ENCODE measurements at regions not wholly inside any gene's neighbourhood (a gene's known extent, or its start where the extent isn't known, plus 50 kb on each side); places are given as distances from the start of the nearest gene placed in this dataset.

DNA sequence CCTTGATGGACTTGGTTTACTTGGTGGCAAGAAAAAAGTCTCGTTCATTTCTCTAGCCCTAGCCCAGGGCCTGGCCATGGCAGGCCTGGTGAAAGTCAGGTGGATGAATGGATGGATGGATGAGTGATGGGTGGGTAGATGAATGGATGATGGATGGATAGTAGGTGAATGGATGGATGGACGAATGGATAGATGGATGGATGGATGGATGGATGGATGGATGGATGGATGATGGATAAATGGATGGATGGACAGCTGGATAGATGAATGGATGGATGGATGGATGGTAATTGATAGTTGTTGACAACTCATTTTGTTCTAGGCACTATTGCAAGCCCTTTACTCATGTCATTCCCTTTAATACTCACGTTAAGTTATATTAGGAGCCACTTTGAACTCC is 86.1 kb upstream of the ANO1 start:
- H3K36me3 ChIP-seq (ENCODE audit: insufficient read depth, low read length): no peaks in the 10 kb centered on the region
- Mint-ChIP-seq H3K27me3 (peaks cover 82% of the 10 kb centered on the region), H3K9me3 (peaks cover 2% of the 10 kb centered on the region), H3K4me1 (ENCODE audit: low read depth) (no peaks in the 10 kb centered on the region), H3K36me3 (ENCODE audit: low read depth) (no peaks in the 10 kb centered on the region), H3K4me3 (no peak overlapping the region), H3K27ac (no peak overlapping the region)
- no peaks in the 10 kb centered on the region for H3K4me1 ChIP-seq (ENCODE audit: insufficient read depth, low read length)
- TF ChIP-seq CTCF (IDR thresholded peaks at IDR 0.05): no peak
- ChIA-PET POLR2A (no interaction called here), CTCF (no interaction called here)
- H3K27me3 ChIP-seq (ENCODE audit: control insufficient read depth in 1 of 2, insufficient read depth in 2 of 2, low read length in 2 of 2): peaks cover 16 to 27% of the 10 kb centered on the region in 2 experiments
- no peak overlapping the region for H3K4me3 ChIP-seq (ENCODE audit: low read length)
- intact Hi-C loops (cut with DNase I, micrococcal nuclease): no loop called here
- DNase-seq (no peak), ATAC-seq (ENCODE audit: poor library complexity) (no peak)
- no peak overlapping the region for H3K27ac ChIP-seq (ENCODE audit: low read depth in 1 of 2, low read length in 2 of 2)
- H3K9me3 ChIP-seq (ENCODE audit: control insufficient read depth in 1 of 2, insufficient read depth in 1 of 2, low read length in 2 of 2): peaks cover 10 to 25% of the 10 kb centered on the region in 2 experiments

DNA sequence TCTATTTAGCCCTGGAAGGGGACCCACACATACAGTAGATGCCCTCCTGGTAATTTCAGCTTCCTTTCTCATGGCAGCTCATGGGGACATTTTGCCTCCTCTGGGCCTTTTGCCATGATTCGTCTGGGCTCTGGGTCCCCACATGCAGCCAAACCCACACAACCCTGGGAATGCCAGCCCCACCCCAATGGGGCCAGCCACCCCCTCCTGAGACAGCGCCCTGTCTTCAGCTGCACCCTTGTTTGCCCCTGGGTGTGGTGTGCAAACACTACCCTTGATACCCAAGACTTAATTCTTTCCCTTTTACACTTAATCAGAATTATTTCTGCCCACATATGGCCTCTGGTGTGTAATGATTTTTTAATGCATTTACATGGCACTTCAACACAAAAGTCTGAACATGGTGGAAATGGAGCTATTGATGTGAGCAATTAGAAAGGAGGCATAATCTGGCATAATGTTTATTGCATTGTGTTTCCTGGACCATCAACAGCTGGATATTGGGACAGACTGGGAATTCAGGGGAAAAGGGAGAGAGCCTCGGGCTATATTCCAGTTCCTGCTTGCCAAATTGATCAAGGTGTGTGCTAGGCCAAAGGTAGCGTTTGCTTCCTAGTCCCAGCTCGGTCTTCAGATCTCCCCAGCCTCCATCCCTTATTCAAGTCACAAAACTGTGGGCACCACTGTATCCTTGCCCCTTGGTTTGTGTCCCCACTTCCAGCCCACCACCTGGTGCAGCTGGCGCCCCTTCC is 85.0 kb upstream of the ANO1 start:
- H3K36me3 Mint-ChIP-seq (ENCODE audit: low read depth): no peaks in the 10 kb centered on the region
- Histone ChIP-seq H3K4me1 (ENCODE audit: insufficient read depth, low read length) (no peaks in the 10 kb centered on the region), H3K9me3 (ENCODE audit: control insufficient read depth in 1 of 2, insufficient read depth in 1 of 2, low read length in 2 of 2) (peaks cover 10 to 28% of the 10 kb centered on the region in 2 experiments), H3K27me3 (ENCODE audit: control insufficient read depth in 1 of 2, insufficient read depth in 2 of 2, low read length in 2 of 2) (peaks cover 11 to 17% of the 10 kb centered on the region in 2 experiments), H3K27ac (ENCODE audit: low read depth in 1 of 2, low read length in 2 of 2) (no peak overlapping the region), H3K4me3 (ENCODE audit: low read length) (no peak overlapping the region), H3K36me3 (ENCODE audit: insufficient read depth, low read length) (no peaks in the 10 kb centered on the region)
- ATAC-seq (ENCODE audit: poor library complexity): no peak
- CTCF ChIA-PET: no interaction called here
- H3K27me3 Mint-ChIP-seq: peaks cover 83% of the 10 kb centered on the region
- no peak for TF ChIP-seq CTCF (IDR thresholded peaks at IDR 0.05)
- no peak overlapping the region for H3K4me3 Mint-ChIP-seq
- no peaks in the 10 kb centered on the region for H3K4me1 Mint-ChIP-seq (ENCODE audit: low read depth)
- POLR2A ChIA-PET: no interaction called here
- peaks cover 2% of the 10 kb centered on the region for H3K9me3 Mint-ChIP-seq
- intact Hi-C loops (cut with DNase I, micrococcal nuclease): no loop called here
- no peak overlapping the region for H3K27ac Mint-ChIP-seq
- DNase-seq: no peak

- H3K4me3 Mint-ChIP-seq: no peak overlapping the region
- peaks cover 80% of the 10 kb centered on the region for H3K27me3 Mint-ChIP-seq
- H3K4me3 ChIP-seq (ENCODE audit: low read length): no peak overlapping the region
- H3K4me1 Mint-ChIP-seq (ENCODE audit: low read depth): no peaks in the 10 kb centered on the region
- no peak overlapping the region for H3K27ac ChIP-seq (ENCODE audit: low read depth in 1 of 2, low read length in 2 of 2)
- ChIA-PET POLR2A (no interaction called here), CTCF (no interaction called here)
- no peak for TF ChIP-seq CTCF (IDR thresholded peaks at IDR 0.05)
- DNase-seq: no peak
- no peaks in the 10 kb centered on the region for H3K36me3 ChIP-seq (ENCODE audit: insufficient read depth, low read length)
- H3K4me1 ChIP-seq (ENCODE audit: insufficient read depth, low read length): no peaks in the 10 kb centered on the region
- intact Hi-C loops (cut with DNase I, micrococcal nuclease): no loop called here
- ATAC-seq (ENCODE audit: poor library complexity): no peak
- peaks cover 2% of the 10 kb centered on the region for H3K9me3 Mint-ChIP-seq
- H3K27me3 ChIP-seq (ENCODE audit: control insufficient read depth in 1 of 2, insufficient read depth in 2 of 2, low read length in 2 of 2): peaks cover 6 to 10% of the 10 kb centered on the region in 2 experiments
- H3K36me3 Mint-ChIP-seq (ENCODE audit: low read depth): no peaks in the 10 kb centered on the region
- peaks cover 10 to 28% of the 10 kb centered on the region in 2 experiments for H3K9me3 ChIP-seq (ENCODE audit: control insufficient read depth in 1 of 2, insufficient read depth in 1 of 2, low read length in 2 of 2)
- no peak overlapping the region for H3K27ac Mint-ChIP-seq
Measured at GRCh38 chr11:69994810-69995209, 83.3 kb upstream of the ANO1 start.

Measured in CD4-positive, alpha-beta T cell (primary cell).